IMR-90 (cell line): ENCODE measurements at regions not wholly inside any gene's neighbourhood (a gene's known extent, or its start where the extent isn't known, plus 50 kb on each side); places are given as distances from the start of the nearest gene placed in this dataset.

Experiments
- ATAC-seq: fragments of 200-7000 bp; cut with Tn5 transposase; 2 replicates; pipeline ENCODE4 v1.9.1; 2020; ENCODE audit warnings: low read depth, mild to moderate bottlenecking, moderate library complexity
- BruUV-seq: library from RNA; stranded (reverse); fragments of 400-500 nt; replicated peaks from 2 replicates; lab custom pipeline; 2021; lab: Mats Ljungman, UMichigan
- CTCF ChIA-PET: fragments of 300-600 bp; formaldehyde crosslinking; extraction: SDS; loops from one replicate; lab custom pipeline; 2021; ENCODE audit warnings: antibody characterized with exemption; lab: Yijun Ruan, JAX
- POLR2A ChIA-PET: fragments of 300-600 bp; sonication (Branson Sonifier 250); formaldehyde crosslinking; loops from one replicate; lab custom pipeline; 2022; ENCODE audit warnings: antibody characterized with exemption; ENCODE audit not compliant: unreplicated experiment; lab: Charles Lee
- DNase-seq: peaks from one replicate; pipeline ENCODE4 v3.0.0; 2013
- H2AFZ ChIP-seq: replicated peaks from 2 replicates; pipeline ENCODE3; 2013; ENCODE audit warnings: low read length, mild to moderate bottlenecking; ENCODE audit not compliant: poor library complexity
- H2AK5ac ChIP-seq: 2 replicates; pipeline ENCODE4 v1.6.1; 2013; ENCODE audit warnings: low read depth, low read length, inconsistent platforms
- H2AK9ac ChIP-seq: replicated peaks from 2 replicates; pipeline ENCODE3; 2013; ENCODE audit warnings: mild to moderate bottlenecking, low read depth, low read length, moderate library complexity; ENCODE audit not compliant: poor library complexity
- H2BK120ac ChIP-seq: 2 replicates; pipeline ENCODE4 v1.6.1; 2013; ENCODE audit warnings: low read depth, low read length, inconsistent platforms
- H2BK15ac ChIP-seq: 3 replicates; pipeline ENCODE4 v1.6.1; 2013; ENCODE audit warnings: low read depth, low read length, inconsistent platforms
- H2BK20ac ChIP-seq: 2 replicates; pipeline ENCODE4 v1.6.1; 2013; ENCODE audit warnings: low read depth, mild to moderate bottlenecking, inconsistent platforms, low read length, moderate library complexity
- H2BK5ac ChIP-seq: 2 replicates; pipeline ENCODE4 v1.6.1; 2013; ENCODE audit warnings: mild to moderate bottlenecking, low read depth, low read length, inconsistent platforms; ENCODE audit not compliant: poor library complexity, severe bottlenecking
- H3K14ac ChIP-seq: replicated peaks from 2 replicates; pipeline ENCODE4 v1.6.1; 2013; ENCODE audit warnings: low read depth, low read length, inconsistent platforms
- H3K18ac ChIP-seq: 2 replicates; pipeline ENCODE4 v1.6.1; 2013; ENCODE audit warnings: low read depth, low read length, control low read depth
- H3K23ac ChIP-seq: 2 replicates; pipeline ENCODE4 v1.6.1; 2013; ENCODE audit warnings: low read depth, low read length, inconsistent platforms
- H3K27ac ChIP-seq: 2 replicates; pipeline ENCODE4 v1.5.1; 2013; ENCODE audit warnings: mild to moderate bottlenecking, control low read depth, low read length; ENCODE audit not compliant: insufficient read depth
- H3K27me3 ChIP-seq: 2 replicates; pipeline ENCODE4 v1.6.1; 2013; ENCODE audit warnings: low read length; ENCODE audit not compliant: control insufficient read depth, insufficient read depth
- H3K36me3 ChIP-seq: 2 replicates; pipeline ENCODE4 v1.6.1; 2013; ENCODE audit warnings: low read length, mixed read lengths; ENCODE audit not compliant: control insufficient read depth, insufficient read depth
- H3K4ac ChIP-seq: 2 replicates; pipeline ENCODE4 v1.6.1; 2013; ENCODE audit warnings: low read depth, low read length, inconsistent platforms
- H3K4me1 ChIP-seq: 2 replicates; pipeline ENCODE4 v1.6.1; 2013; ENCODE audit warnings: low read length, mixed read lengths; ENCODE audit not compliant: control insufficient read depth, insufficient read depth
- H3K4me2 ChIP-seq: 2 replicates; pipeline ENCODE4 v1.6.1; 2013; ENCODE audit warnings: low read depth, mild to moderate bottlenecking, control low read depth, low read length, moderate library complexity
- H3K4me3 ChIP-seq: 2 replicates; pipeline ENCODE4 v1.5.1; 2013; ENCODE audit warnings: low read depth, mild to moderate bottlenecking, control low read depth, low read length, moderate library complexity; ENCODE audit not compliant: insufficient read depth
- H3K56ac ChIP-seq: 2 replicates; pipeline ENCODE4 v1.6.1; 2013; ENCODE audit warnings: low read length, inconsistent platforms; ENCODE audit not compliant: insufficient read depth; ENCODE audit errors: extremely low read depth
- H3K79me1 ChIP-seq, 2 experiments: 2 replicates each; pipeline ENCODE4 v1.6.1; 2013; ENCODE audit warnings: low read length in 2 of 2, inconsistent platforms in 1 of 2, low read depth in 1 of 2
- H3K9ac ChIP-seq: 2 replicates; pipeline ENCODE4 v1.6.1; 2013; ENCODE audit warnings: low read depth, low read length, control low read depth
- H3K9me1 ChIP-seq: 2 replicates; pipeline ENCODE4 v1.6.1; 2013; ENCODE audit warnings: low read length, inconsistent platforms; ENCODE audit not compliant: insufficient read depth
- H3K9me3 ChIP-seq: 2 replicates; pipeline ENCODE4 v1.6.1; 2013; ENCODE audit warnings: low read length; ENCODE audit not compliant: control insufficient read depth, insufficient read depth
- H4K20me1 ChIP-seq: 2 replicates; pipeline ENCODE4 v1.6.1; 2013; ENCODE audit warnings: low read length, inconsistent platforms; ENCODE audit not compliant: insufficient read depth
- H4K5ac ChIP-seq: 2 replicates; pipeline ENCODE4 v1.6.1; 2013; ENCODE audit warnings: mild to moderate bottlenecking, low read depth, low read length, control low read depth
- H4K8ac ChIP-seq, 2 experiments: 2 replicates each; pipeline ENCODE4 v1.6.1; 2013; ENCODE audit warnings: low read depth in 2 of 2, low read length in 2 of 2, control low read depth in 1 of 2, inconsistent platforms in 1 of 2
- H4K91ac ChIP-seq: 2 replicates; pipeline ENCODE4 v1.6.1; 2013; ENCODE audit warnings: low read depth, low read length, inconsistent platforms; ENCODE audit not compliant: insufficient read depth
- BHLHE40 ChIP-seq: fragments of 150-350 bp; IDR thresholded peaks from 2 replicates; pipeline ENCODE4 v1.6.1; 2016; ENCODE audit warnings: mild to moderate bottlenecking, low read depth, low read length
- CEBPB ChIP-seq: IDR thresholded peaks from 2 replicates; pipeline ENCODE4 v1.6.1; 2012; ENCODE audit warnings: low read depth, low read length, improper control_type of control experiment
- CHD1 ChIP-seq: IDR thresholded peaks from 2 replicates; pipeline ENCODE4 v1.6.1; 2012; ENCODE audit warnings: low read depth, low read length, improper control_type of control experiment
- FOS ChIP-seq: fragments of 150-350 bp; IDR thresholded peaks from 2 replicates; pipeline ENCODE4 v1.6.1; 2016; ENCODE audit warnings: low read depth, low read length
- MAFK ChIP-seq: IDR thresholded peaks from 2 replicates; pipeline ENCODE4 v1.6.1; 2012; ENCODE audit warnings: low read depth, low read length, improper control_type of control experiment
- MAZ ChIP-seq: IDR thresholded peaks from 2 replicates; pipeline ENCODE4 v1.6.1; 2012; ENCODE audit warnings: low read depth, mild to moderate bottlenecking, low read length, improper control_type of control experiment, moderate library complexity, borderline replicate concordance
- MXI1 ChIP-seq: IDR thresholded peaks from 2 replicates; pipeline ENCODE4 v1.6.1; 2012; ENCODE audit warnings: low read depth, mild to moderate bottlenecking, low read length, moderate library complexity, borderline replicate concordance
- NFE2L2 ChIP-seq: fragments of 150-350 bp; IDR thresholded peaks from 2 replicates; pipeline ENCODE4 v1.6.1; 2016; ENCODE audit warnings: low read depth, mild to moderate bottlenecking, low read length
- POLR2A ChIP-seq: IDR thresholded peaks from 2 replicates; pipeline ENCODE4 v1.6.1; 2012; ENCODE audit warnings: mild to moderate bottlenecking, low read depth, low read length
- RAD21 ChIP-seq: IDR thresholded peaks from 2 replicates; pipeline ENCODE4 v1.6.1; 2012; ENCODE audit warnings: low read length, improper control_type of control experiment
- RCOR1 ChIP-seq: IDR thresholded peaks from 2 replicates; pipeline ENCODE4 v1.6.1; 2012; ENCODE audit warnings: mild to moderate bottlenecking, low read length, improper control_type of control experiment; ENCODE audit not compliant: insufficient replicate concordance
- RFX5 ChIP-seq: IDR thresholded peaks from 2 replicates; pipeline ENCODE4 v1.8.0; 2012; ENCODE audit warnings: low read depth, mild to moderate bottlenecking, low read length, moderate library complexity
- SMC3 ChIP-seq: fragments of 150-350 bp; IDR thresholded peaks from 2 replicates; pipeline ENCODE4 v1.6.1; 2016; ENCODE audit warnings: low read depth, mild to moderate bottlenecking, antibody characterized with exemption, low read length, moderate library complexity
- WGBS, 2 experiments: methylation state at CpG; one replicate each; pipeline versions ENCODE4 v1.1.5 to v1.1.7; 2013; ENCODE audit warnings: missing lambda C conversion rate in 2 of 2; ENCODE audit not compliant: insufficient read length in 1 of 2; ENCODE audit errors: extremely low coverage in 2 of 2; 5-methylcytosine and 5-hydroxymethylcytosine counted together
- dilution Hi-C: fragments of 300-500 bp; cut with HindIII; formaldehyde crosslinking; loops from one replicate; pipeline ENCODE4 v1.14.3; 2018; ENCODE audit warnings: low sequenced_read_pairs; ENCODE audit not compliant: unreplicated experiment
- in situ Hi-C: fragments of 300-500 bp; cut with MboI; formaldehyde crosslinking; loops from 3 replicates; pipeline ENCODE4 v1.14.3; 2019; ENCODE audit warnings: low sequenced_read_pairs, inconsistent platforms, mixed read lengths
- intact Hi-C: fragments of 100-400 bp; cut with micrococcal nuclease; formaldehyde crosslinking; loops from 2 replicates; pipeline ENCODE4 v1.10.0; 2022
- TF ChIP-seq, protein P1 (sequence below): fragments of 150-350 bp; IDR thresholded peaks from 2 replicates; pipeline ENCODE4 v1.6.1; 2016; ENCODE audit warnings: low read depth, mild to moderate bottlenecking, low read length, moderate library complexity, borderline replicate concordance
- TF ChIP-seq, protein P2 (sequence below): conservative IDR thresholded peaks from 2 replicates; pipeline ENCODE4 v1.5.1; 2012; ENCODE audit warnings: mild to moderate bottlenecking, low read depth, low read length, improper control_type of control experiment
- TF ChIP-seq, protein P3 (sequence below): fragments of 150-350 bp; IDR thresholded peaks from 2 replicates; pipeline ENCODE4 v1.6.1; 2017; ENCODE audit warnings: mild to moderate bottlenecking, antibody characterized with exemption, low read length, low read depth

DNA sequence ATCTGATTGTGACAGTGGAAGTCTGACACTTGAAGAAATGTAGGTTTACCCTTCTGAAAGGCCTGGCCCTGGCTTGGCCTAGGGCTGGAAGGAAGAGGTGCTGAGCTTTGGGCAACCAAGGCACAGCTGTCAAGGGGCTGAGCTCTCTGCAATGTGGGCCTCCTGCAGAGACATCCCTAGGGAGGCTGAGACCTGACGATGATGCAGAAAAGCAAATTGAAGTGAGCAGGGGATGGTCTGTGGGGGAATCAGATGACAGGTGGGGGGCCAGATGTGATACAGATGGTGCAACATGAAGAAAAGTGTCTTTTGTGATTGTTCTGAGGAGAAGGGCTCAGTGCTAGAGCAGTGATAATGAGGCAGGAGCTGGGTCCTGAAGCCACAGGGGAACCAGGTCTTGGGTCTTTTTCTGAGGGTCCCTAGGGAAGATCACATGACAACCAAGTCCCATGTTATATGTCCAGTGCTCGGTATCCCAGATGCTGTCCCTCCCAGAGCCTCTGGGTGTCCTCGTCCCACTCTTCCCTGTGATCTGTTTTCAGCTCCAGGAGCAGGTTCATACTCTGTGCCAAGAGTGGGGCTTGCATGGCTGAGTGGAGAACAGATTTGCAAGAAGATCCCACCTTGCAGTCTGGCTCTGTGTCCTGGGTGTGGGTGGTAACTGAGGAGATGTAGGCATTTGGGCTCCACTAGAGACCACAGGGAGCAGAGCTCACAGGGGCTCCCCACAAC is 79.9 kb upstream of the VPREB1 start:
- H3K4ac ChIP-seq = no peak overlapping the region
- no peak overlapping the region for H2BK5ac ChIP-seq
- H2AFZ ChIP-seq = no peak overlapping the region
- no peak overlapping the region for H3K14ac ChIP-seq
- no peak overlapping the region for H3K4me2 ChIP-seq
- in situ Hi-C loops (no loop called here), intact Hi-C loops (no loop called here), dilution Hi-C loops (no loop called here)
- CTCF ChIA-PET = no interaction called here
- H4K91ac ChIP-seq = no peak overlapping the region
- no peak overlapping the region for H2AK5ac ChIP-seq
- no peak overlapping the region for H3K23ac ChIP-seq
- H2BK20ac ChIP-seq = no peak overlapping the region
- H3K9ac ChIP-seq = no peak overlapping the region
- TF ChIP-seq FOS (no peak), RFX5 (no peak), RAD21 (no peak), CHD1 (no peak), CEBPB (no peak), POLR2A (no peak), RCOR1 (no peak), SMC3 (no peak), MAFK (no peak), BHLHE40 (no peak), MXI1 (no peak), MAZ (no peak), NFE2L2 (no peak)
- TF ChIP-seq, protein P1, sequence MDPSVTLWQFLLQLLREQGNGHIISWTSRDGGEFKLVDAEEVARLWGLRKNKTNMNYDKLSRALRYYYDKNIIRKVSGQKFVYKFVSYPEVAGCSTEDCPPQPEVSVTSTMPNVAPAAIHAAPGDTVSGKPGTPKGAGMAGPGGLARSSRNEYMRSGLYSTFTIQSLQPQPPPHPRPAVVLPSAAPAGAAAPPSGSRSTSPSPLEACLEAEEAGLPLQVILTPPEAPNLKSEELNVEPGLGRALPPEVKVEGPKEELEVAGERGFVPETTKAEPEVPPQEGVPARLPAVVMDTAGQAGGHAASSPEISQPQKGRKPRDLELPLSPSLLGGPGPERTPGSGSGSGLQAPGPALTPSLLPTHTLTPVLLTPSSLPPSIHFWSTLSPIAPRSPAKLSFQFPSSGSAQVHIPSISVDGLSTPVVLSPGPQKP = no peak
- TF ChIP-seq, protein P2, sequence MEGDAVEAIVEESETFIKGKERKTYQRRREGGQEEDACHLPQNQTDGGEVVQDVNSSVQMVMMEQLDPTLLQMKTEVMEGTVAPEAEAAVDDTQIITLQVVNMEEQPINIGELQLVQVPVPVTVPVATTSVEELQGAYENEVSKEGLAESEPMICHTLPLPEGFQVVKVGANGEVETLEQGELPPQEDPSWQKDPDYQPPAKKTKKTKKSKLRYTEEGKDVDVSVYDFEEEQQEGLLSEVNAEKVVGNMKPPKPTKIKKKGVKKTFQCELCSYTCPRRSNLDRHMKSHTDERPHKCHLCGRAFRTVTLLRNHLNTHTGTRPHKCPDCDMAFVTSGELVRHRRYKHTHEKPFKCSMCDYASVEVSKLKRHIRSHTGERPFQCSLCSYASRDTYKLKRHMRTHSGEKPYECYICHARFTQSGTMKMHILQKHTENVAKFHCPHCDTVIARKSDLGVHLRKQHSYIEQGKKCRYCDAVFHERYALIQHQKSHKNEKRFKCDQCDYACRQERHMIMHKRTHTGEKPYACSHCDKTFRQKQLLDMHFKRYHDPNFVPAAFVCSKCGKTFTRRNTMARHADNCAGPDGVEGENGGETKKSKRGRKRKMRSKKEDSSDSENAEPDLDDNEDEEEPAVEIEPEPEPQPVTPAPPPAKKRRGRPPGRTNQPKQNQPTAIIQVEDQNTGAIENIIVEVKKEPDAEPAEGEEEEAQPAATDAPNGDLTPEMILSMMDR = no peak
- TF ChIP-seq, protein P3, sequence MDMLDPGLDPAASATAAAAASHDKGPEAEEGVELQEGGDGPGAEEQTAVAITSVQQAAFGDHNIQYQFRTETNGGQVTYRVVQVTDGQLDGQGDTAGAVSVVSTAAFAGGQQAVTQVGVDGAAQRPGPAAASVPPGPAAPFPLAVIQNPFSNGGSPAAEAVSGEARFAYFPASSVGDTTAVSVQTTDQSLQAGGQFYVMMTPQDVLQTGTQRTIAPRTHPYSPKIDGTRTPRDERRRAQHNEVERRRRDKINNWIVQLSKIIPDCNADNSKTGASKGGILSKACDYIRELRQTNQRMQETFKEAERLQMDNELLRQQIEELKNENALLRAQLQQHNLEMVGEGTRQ = no peak
- POLR2A ChIA-PET = no interaction called here
- no peak overlapping the region for H3K18ac ChIP-seq
- no CpG with 5 or more reads among the region's 3 CpGs for WGBS, 2 experiments
- no peaks in the 10 kb centered on the region for H3K4me1 ChIP-seq
- no peak overlapping the region for H4K8ac ChIP-seq
- BruUV-seq = no TSS peak
- no peaks in the 10 kb centered on the region for H3K79me1 ChIP-seq
- no peak overlapping the region for H3K56ac ChIP-seq
- H3K4me3 ChIP-seq = no peak overlapping the region
- H2AK9ac ChIP-seq = peak overlapping the region; percentile 16
- no peaks in the 10 kb centered on the region for H3K36me3 ChIP-seq
- no peak overlapping the region for H4K5ac ChIP-seq
- H2BK120ac ChIP-seq = no peak overlapping the region
- DNase-seq (no peak), ATAC-seq (no peak)
- no peaks in the 10 kb centered on the region for H4K20me1 ChIP-seq
- no peak overlapping the region for H3K27ac ChIP-seq
- no peak overlapping the region for H2BK15ac ChIP-seq
- H3K9me3 ChIP-seq = no peaks in the 10 kb centered on the region
- peaks cover 46% of the 10 kb centered on the region for H3K27me3 ChIP-seq
- no peaks in the 10 kb centered on the region for H3K9me1 ChIP-seq
